WTC11 (cell line): ENCODE measurements at regions not wholly inside any gene's neighbourhood (a gene's known extent, or its start where the extent isn't known, plus 50 kb on each side); places are given as distances from the start of the nearest gene placed in this dataset.

Source experiments
- ATAC-seq: fragments of 200-7000 bp; cut with Tn5 transposase; 2 replicates; pipeline ENCODE4 v1.10.0; 2021; ENCODE audit warnings: mild to moderate bottlenecking, moderate library complexity
- CTCF ChIA-PET: fragments of 300-600 bp; sonication (Branson Sonifier 250); formaldehyde crosslinking; loops from one replicate; lab custom pipeline; 2021; ENCODE audit warnings: antibody characterized with exemption; lab: Charles Lee
- POLR2A ChIA-PET: fragments of 350-600 bp; sonication (Branson Sonifier 250); formaldehyde crosslinking; loops from one replicate; lab custom pipeline; 2021; ENCODE audit warnings: antibody characterized with exemption; lab: Charles Lee
- DNase-seq: peaks from one replicate; pipeline ENCODE4 v3.0.0; 2021; ENCODE audit warnings: low spot score
- H3K27ac Mint-ChIP-seq: 2 replicates; pipeline ENCODE4 v1.8.0; 2021; ENCODE audit warnings: mixed read lengths
- H3K27me3 Mint-ChIP-seq: 2 replicates; pipeline ENCODE4 v1.8.0; 2021; ENCODE audit warnings: low read depth, mild to moderate bottlenecking, moderate library complexity, mixed read lengths
- H3K36me3 Mint-ChIP-seq: 2 replicates; pipeline ENCODE4 v1.8.0; 2021; ENCODE audit warnings: mixed read lengths
- H3K4me1 Mint-ChIP-seq: 2 replicates; pipeline ENCODE4 v1.8.0; 2022; ENCODE audit warnings: mixed read lengths
- H3K4me3 Mint-ChIP-seq: 2 replicates; pipeline ENCODE4 v1.8.0; 2021; ENCODE audit warnings: mild to moderate bottlenecking, moderate library complexity, mixed read lengths
- H3K9me3 Mint-ChIP-seq: 2 replicates; pipeline ENCODE4 v1.8.0; 2021; ENCODE audit warnings: mixed read lengths
- ARID4B ChIP-seq: sonication (generic); formaldehyde crosslinking; IDR thresholded peaks from 2 replicates; pipeline ENCODE4 v1.8.0; 2023; ENCODE audit warnings: missing genetic modification reagents, mild to moderate bottlenecking, borderline replicate concordance
- E2F4 ChIP-seq: sonication (generic); formaldehyde crosslinking; IDR thresholded peaks from 2 replicates; pipeline ENCODE4 v1.8.1; 2022; ENCODE audit warnings: low read depth, mild to moderate bottlenecking, moderate library complexity, missing genetic modification reagents, borderline replicate concordance
- E2F5 ChIP-seq: sonication (generic); formaldehyde crosslinking; IDR thresholded peaks from 2 replicates; pipeline ENCODE4 v1.8.1; 2022; ENCODE audit warnings: mild to moderate bottlenecking, moderate library complexity, missing genetic modification reagents
- FOXP1 ChIP-seq: sonication (generic); formaldehyde crosslinking; IDR thresholded peaks from 2 replicates; pipeline ENCODE4 v1.8.0; 2022; ENCODE audit warnings: missing genetic modification reagents, mild to moderate bottlenecking, moderate library complexity, borderline replicate concordance
- JAZF1 ChIP-seq: fragments of 250-450 bp; sonication (Bioruptor Pico); IDR thresholded peaks from 2 replicates; pipeline ENCODE4 v1.9.0; 2021; ENCODE audit warnings: moderate library complexity, mild to moderate bottlenecking, inconsistent platforms
- MAX ChIP-seq: sonication (generic); formaldehyde crosslinking; IDR thresholded peaks from 2 replicates; pipeline ENCODE4 v1.8.0; 2022; ENCODE audit warnings: mild to moderate bottlenecking, missing genetic modification reagents
- SOX15 ChIP-seq: fragments of 250-450 bp; sonication (Bioruptor Pico); IDR thresholded peaks from 2 replicates; pipeline ENCODE4 v1.9.0; 2021; ENCODE audit warnings: mild to moderate bottlenecking
- ZBTB21 ChIP-seq: sonication (generic); formaldehyde crosslinking; IDR thresholded peaks from 2 replicates; pipeline ENCODE4 v1.8.1; 2023; ENCODE audit warnings: mild to moderate bottlenecking, missing genetic modification reagents, borderline replicate concordance
- ZNF138 ChIP-seq: sonication (generic); formaldehyde crosslinking; conservative IDR thresholded peaks from 2 replicates; pipeline ENCODE4 v1.8.1; 2022; ENCODE audit warnings: mild to moderate bottlenecking, moderate library complexity, missing genetic modification reagents
- ZNF416 ChIP-seq: fragments of 250-450 bp; sonication (Bioruptor Pico); IDR thresholded peaks from 2 replicates; pipeline ENCODE4 v1.9.0; 2021; ENCODE audit warnings: mild to moderate bottlenecking, inconsistent platforms
- ZNF425 ChIP-seq: fragments of 250-450 bp; sonication (Bioruptor Pico); conservative IDR thresholded peaks from 2 replicates; pipeline ENCODE4 v1.9.0; 2021; ENCODE audit warnings: mild to moderate bottlenecking
- TF ChIP-seq, protein P1 (sequence below): fragments of 250-450 bp; sonication (Bioruptor Pico); IDR thresholded peaks from 2 replicates; pipeline ENCODE4 v1.9.0; 2021; ENCODE audit warnings: mild to moderate bottlenecking
- TF ChIP-seq, protein P2 (sequence below): sonication (generic); formaldehyde crosslinking; IDR thresholded peaks from 2 replicates; pipeline ENCODE4 v1.8.0; 2022; ENCODE audit warnings: missing genetic modification reagents

DNA sequence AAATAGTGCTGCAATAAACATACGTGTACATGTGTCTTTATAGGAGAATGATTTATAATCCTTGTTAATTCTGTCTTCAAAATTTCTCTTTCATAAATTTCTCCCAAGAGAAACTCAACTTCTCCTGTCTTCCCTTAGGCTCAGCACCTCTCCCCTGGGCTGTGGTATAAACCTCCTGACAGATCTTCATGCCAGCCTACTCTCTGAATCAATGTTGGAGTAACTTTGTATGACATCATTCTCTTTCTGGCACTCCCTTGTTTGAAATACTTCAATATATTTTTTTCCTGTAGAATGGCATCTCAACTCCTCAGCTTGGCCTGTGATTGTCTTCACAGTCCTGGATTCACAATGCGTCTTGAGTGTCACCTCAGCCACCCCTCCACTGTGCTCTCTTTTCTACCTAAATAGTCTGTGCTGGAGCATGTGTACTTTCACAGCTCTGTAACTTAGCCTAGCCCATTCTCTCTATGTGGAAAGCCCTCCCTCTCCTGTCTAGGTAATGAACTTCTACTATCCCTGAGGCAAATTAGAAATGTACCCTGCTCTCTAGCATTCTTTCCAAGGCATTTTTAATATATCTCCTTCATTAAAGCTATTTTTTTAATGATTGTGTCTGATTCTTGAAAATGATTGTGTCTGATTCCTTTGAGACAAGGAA lies 649.9 kb upstream of the FANCL start:
- Mint-ChIP-seq H3K9me3 (no peaks in the 10 kb centered on the region), H3K27ac (no peak overlapping the region), H3K27me3 (no peaks in the 10 kb centered on the region; the same call in 1 of the 2 replicates)
- peak; percentile 58 for ATAC-seq
- TF ChIP-seq, protein P1, sequence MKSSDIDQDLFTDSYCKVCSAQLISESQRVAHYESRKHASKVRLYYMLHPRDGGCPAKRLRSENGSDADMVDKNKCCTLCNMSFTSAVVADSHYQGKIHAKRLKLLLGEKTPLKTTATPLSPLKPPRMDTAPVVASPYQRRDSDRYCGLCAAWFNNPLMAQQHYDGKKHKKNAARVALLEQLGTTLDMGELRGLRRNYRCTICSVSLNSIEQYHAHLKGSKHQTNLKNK (CRISPR knock-in tag), result no peak
- no peak for TF ChIP-seq ZBTB21
- TF ChIP-seq, all 79 proteins: peak for 0
- H3K4me3 Mint-ChIP-seq, result no peak overlapping the region
- no peaks in the 10 kb centered on the region for H3K36me3 Mint-ChIP-seq
- no peak for DNase-seq
- ChIA-PET POLR2A (no interaction called here), CTCF (no interaction called here)
- no peaks in the 10 kb centered on the region for H3K4me1 Mint-ChIP-seq

DNA sequence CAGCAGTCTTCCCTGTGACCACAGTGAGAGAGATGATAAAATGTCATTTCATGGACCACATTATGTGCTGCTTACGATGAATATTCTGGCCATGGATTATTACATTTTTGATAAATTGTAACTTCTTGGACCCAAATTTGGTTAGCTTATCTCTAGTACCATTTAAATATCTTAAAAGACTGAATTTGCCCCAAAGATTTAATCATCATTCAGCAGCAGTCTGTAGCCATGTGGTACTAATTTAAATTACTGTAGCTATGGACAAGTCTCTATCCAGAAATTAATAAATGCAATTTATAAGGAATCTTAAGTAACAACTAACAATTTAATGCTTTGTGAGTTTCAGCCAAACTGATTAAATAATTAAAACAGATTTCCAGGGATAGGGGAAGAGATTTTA lies 644.9 kb upstream of the FANCL start:
- ChIA-PET POLR2A (no interaction called here), CTCF (interaction anchor here (0.9 kb wide), 1 partner anchor 20 kb away, joined by 3 read pairs; no protein-coding TSS in a partner anchor)
- H3K36me3 Mint-ChIP-seq, result no peaks in the 10 kb centered on the region
- no peak for TF ChIP-seq ZNF416
- no peak for TF ChIP-seq FOXP1 (CRISPR knock-in tag)
- TF ChIP-seq ZNF138 (CRISPR knock-in tag), result no peak
- TF ChIP-seq, protein P2, sequence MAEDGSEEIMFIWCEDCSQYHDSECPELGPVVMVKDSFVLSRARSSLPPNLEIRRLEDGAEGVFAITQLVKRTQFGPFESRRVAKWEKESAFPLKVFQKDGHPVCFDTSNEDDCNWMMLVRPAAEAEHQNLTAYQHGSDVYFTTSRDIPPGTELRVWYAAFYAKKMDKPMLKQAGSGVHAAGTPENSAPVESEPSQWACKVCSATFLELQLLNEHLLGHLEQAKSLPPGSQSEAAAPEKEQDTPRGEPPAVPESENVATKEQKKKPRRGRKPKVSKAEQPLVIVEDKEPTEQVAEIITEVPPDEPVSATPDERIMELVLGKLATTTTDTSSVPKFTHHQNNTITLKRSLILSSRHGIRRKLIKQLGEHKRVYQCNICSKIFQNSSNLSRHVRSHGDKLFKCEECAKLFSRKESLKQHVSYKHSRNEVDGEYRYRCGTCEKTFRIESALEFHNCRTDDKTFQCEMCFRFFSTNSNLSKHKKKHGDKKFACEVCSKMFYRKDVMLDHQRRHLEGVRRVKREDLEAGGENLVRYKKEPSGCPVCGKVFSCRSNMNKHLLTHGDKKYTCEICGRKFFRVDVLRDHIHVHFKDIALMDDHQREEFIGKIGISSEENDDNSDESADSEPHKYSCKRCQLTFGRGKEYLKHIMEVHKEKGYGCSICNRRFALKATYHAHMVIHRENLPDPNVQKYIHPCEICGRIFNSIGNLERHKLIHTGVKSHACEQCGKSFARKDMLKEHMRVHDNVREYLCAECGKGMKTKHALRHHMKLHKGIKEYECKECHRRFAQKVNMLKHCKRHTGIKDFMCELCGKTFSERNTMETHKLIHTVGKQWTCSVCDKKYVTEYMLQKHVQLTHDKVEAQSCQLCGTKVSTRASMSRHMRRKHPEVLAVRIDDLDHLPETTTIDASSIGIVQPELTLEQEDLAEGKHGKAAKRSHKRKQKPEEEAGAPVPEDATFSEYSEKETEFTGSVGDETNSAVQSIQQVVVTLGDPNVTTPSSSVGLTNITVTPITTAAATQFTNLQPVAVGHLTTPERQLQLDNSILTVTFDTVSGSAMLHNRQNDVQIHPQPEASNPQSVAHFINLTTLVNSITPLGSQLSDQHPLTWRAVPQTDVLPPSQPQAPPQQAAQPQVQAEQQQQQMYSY (CRISPR knock-in tag), result no peak
- TF ChIP-seq MAX (CRISPR knock-in tag), result no peak
- TF ChIP-seq ARID4B (CRISPR knock-in tag), result no peak
- no peak for TF ChIP-seq E2F5 (CRISPR knock-in tag)
- TF ChIP-seq SOX15 (CRISPR knock-in tag), result no peak
- no peak for TF ChIP-seq ZNF425 (CRISPR knock-in tag)
- TF ChIP-seq E2F4 (CRISPR knock-in tag), result no peak
- TF ChIP-seq JAZF1 (CRISPR knock-in tag), result no peak
- H3K27ac Mint-ChIP-seq, result no peak overlapping the region
- H3K9me3 Mint-ChIP-seq, result no peaks in the 10 kb centered on the region
- no peak overlapping the region for H3K4me3 Mint-ChIP-seq
- no peak for DNase-seq
- ATAC-seq, result no peak
- peaks cover 6% of the 10 kb centered on the region for H3K4me1 Mint-ChIP-seq
- no peaks in the 10 kb centered on the region; the same call in 1 of the 2 replicates for H3K27me3 Mint-ChIP-seq
